ENCODE measurements at regions not wholly inside any gene's neighbourhood (a gene's known extent, or its start where the extent isn't known, plus 50 kb on each side); places are given as distances from the start of the nearest gene placed in this dataset.

DNA sequence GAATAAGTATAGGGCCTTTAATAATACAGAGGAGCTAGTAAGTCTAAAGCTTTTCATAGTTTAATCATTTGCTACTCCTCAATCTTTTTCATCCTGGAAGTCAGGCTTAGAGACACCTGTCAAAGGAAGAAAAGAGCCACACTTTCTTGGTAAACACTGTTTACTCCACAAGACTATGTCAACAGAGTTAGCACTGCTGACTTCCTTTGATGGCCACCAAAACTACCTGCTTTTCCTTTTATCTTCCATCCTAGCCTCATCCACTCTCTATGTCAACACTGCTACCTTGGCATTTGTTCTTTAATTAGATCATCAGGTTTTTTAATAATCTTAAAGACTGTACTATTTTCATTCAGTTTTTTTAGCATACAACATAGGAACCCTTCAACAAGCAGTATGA is 106.2 kb downstream of the ELAPOR2 start:
- TF ChIP-seq, protein P1, sequence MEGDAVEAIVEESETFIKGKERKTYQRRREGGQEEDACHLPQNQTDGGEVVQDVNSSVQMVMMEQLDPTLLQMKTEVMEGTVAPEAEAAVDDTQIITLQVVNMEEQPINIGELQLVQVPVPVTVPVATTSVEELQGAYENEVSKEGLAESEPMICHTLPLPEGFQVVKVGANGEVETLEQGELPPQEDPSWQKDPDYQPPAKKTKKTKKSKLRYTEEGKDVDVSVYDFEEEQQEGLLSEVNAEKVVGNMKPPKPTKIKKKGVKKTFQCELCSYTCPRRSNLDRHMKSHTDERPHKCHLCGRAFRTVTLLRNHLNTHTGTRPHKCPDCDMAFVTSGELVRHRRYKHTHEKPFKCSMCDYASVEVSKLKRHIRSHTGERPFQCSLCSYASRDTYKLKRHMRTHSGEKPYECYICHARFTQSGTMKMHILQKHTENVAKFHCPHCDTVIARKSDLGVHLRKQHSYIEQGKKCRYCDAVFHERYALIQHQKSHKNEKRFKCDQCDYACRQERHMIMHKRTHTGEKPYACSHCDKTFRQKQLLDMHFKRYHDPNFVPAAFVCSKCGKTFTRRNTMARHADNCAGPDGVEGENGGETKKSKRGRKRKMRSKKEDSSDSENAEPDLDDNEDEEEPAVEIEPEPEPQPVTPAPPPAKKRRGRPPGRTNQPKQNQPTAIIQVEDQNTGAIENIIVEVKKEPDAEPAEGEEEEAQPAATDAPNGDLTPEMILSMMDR (IDR thresholded peaks at IDR 0.05), result no peak
- no peak for TF ChIP-seq ZFX (IDR thresholded peaks at IDR 0.05; ENCODE audit: borderline replicate concordance)
- peak overlapping the region; percentile 8; the same call in 1 of the 2 replicates for H3K27ac ChIP-seq

DNA sequence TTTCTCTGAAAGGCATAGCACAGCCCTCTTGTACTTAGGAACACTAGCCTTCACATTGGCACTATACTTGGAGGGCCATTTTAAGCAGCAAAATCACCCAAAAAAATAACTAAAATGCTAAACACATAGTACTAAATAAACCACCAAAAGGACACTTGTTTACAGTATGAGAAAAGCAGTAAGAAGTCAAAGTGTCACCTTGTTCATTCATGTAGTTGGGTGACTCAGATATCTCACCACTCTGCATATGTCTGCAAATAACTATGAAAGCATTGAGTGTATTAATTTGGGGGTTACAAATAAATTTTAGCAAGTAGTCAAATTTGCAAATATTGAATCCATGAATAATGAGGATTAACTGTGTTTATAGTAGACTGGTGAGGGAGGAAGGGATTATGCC is 107.6 kb downstream of the ELAPOR2 start:
- no peak overlapping the region for H3K27ac ChIP-seq
- TF ChIP-seq ZFX (IDR thresholded peaks at IDR 0.05; ENCODE audit: borderline replicate concordance), result no peak
- TF ChIP-seq, protein P1 (IDR thresholded peaks at IDR 0.05), result no peak

DNA sequence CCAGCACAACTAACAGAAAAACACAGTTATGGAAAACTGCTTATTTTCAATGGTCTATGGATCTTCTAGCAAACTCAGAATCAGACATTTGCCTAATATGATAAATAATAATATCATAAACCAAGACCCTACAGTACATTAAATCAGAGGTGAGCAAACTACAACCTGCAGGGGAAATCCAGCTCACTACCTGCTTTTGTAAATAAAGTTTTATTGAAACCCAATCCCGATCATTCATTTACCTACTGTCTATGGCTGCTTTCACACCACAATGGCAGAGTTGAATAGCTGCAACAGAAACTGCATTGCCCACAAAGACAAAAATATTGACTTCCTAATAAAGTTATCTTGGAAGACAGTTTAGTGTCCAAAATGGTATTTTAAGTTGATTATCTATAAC is 108.5 kb downstream of the ELAPOR2 start:
- H3K27ac ChIP-seq, result no peak overlapping the region
- TF ChIP-seq, protein P1 (IDR thresholded peaks at IDR 0.05), result no peak
- TF ChIP-seq ZFX (IDR thresholded peaks at IDR 0.05; ENCODE audit: borderline replicate concordance), result no peak

DNA sequence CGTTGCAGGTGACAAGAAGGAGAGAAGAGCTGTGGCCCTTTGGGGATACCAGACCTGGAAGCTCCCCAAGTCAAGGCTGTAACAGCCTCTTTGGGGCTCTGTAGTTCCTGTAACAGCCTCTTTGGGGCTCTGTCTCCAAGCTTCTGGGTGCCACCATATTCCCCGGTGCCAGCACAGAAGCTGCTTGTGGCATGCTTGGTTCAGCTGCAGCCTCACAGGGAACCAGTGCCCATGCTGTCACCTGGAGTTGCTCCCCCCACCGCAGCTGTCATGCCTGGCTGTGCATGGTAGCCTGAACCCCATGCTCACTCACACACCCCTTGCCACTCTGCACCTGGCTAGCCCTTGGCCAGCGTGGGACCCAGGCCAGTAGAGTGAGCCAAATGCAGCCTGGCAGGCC is 109.1 kb downstream of the ELAPOR2 start:
- no peak overlapping the region for H3K27ac ChIP-seq
- no peak for TF ChIP-seq ZFX (IDR thresholded peaks at IDR 0.05; ENCODE audit: borderline replicate concordance)
- TF ChIP-seq, protein P1 (IDR thresholded peaks at IDR 0.05), result no peak

DNA sequence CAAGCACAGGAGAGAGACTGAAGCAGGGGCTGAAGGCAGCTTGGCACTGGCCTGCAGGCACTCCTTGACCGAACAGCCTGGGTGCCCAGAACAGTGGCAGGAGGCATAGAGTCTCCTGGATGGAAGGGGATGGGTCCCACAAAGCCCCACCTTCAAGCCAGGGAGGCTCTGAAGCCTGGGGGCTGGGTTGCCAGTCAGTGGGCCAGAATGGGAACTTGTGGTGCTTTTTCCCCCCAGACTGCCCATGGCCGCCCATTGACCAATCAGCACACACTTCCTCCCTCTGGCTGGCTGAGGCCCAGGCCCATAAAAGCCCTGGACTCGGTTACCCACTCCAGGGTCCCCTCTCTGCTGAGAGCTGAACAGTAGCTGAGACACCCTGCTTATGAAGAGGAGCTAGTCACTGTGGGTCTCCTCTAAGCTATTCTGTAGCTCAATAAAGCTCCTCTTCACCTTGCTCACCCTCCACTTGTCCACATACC is 109.6 kb downstream of the ELAPOR2 start:
- no peak for TF ChIP-seq ZFX (IDR thresholded peaks at IDR 0.05; ENCODE audit: borderline replicate concordance)
- TF ChIP-seq, protein P1 (IDR thresholded peaks at IDR 0.05), result no peak
- H3K27ac ChIP-seq, result no peak overlapping the region

DNA sequence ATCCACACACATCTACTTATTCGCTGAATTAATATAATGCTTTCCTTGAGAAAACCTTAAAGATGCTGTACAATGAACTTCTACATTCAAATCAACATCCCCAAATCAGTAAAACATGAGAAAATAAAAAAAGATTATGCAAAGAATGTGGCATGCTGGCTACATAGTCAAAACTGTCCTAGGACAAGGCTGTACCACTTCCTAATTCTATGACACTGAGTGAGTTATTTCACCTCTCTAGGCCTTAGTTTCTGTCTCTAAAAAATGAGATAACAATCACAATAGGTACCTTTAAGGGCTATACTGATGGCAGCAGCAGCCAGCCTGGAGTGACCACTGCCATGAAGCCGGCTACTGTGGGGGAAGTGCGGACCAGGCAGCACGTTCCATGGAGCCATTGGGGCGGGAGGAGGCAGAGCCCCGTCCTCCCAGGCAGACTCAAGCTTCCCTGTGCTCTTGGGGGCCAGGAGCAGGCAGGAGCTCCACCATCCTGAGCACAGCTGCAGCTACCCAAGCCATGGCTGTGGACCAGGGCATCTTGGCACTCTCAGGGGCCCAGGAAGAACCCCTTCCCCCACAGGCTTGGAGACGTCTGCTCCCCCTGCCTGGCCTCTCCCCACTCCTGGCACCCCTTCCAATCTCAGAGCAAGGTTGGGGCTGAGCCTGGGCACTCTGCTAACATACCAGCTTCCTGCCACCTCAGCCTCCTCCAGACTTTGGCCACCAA is 110.2 kb downstream of the ELAPOR2 start:
- H3K27ac ChIP-seq, result no peak overlapping the region
- TF ChIP-seq, protein P1 (IDR thresholded peaks at IDR 0.05), result no peak
- TF ChIP-seq ZFX (IDR thresholded peaks at IDR 0.05; ENCODE audit: borderline replicate concordance), result no peak

DNA sequence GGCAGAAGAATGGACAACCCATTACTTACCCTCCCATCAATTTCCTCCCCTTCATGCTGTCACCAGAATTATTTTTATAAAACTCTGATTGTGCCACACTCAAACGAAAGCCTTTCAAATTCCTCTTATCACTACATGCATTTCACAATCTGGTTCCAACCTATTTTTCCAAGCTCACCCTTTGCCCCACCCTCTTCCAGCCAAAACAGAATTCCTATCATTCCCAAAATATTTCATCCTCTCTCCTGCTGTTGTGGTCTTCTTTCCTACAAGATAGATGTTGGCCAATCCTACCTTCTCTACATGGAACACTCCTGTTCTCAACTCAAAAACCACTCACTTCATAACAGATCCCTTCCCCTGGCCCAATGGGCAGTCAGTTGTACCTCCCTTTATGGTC is 111.5 kb downstream of the ELAPOR2 start:
- H3K27ac ChIP-seq, result no peak overlapping the region
- TF ChIP-seq, protein P1 (IDR thresholded peaks at IDR 0.05), result no peak
- TF ChIP-seq ZFX (IDR thresholded peaks at IDR 0.05; ENCODE audit: borderline replicate concordance), result no peak
